ENCODE measurements at regions not wholly inside any gene's neighbourhood (a gene's known extent, or its start where the extent isn't known, plus 50 kb on each side); places are given as distances from the start of the nearest gene placed in this dataset.

GRCh38 chrX:45632506-45632905 is 431.8 kb upstream of the DIPK2B start:
- CTCF ChIA-PET, result no interaction called here

More at GRCh38 chrX:45632506-45632905, 431.8 kb upstream of the DIPK2B start:
- Histone ChIP-seq H3K4me1 (ENCODE audit: control insufficient read depth, extremely low read depth, insufficient read depth, low read length) (no peaks in the 10 kb centered on the region), H3K9me3 (replicated peaks; ENCODE audit: control insufficient read depth, insufficient read depth, low read length) (no peaks in the 10 kb centered on the region), H3K9ac (replicated peaks; ENCODE audit: extremely low read depth, insufficient read depth, low read length) (no peak overlapping the region), H3K36me3 (ENCODE audit: control insufficient read depth in 2 of 2, extremely low read depth in 1 of 2, insufficient read depth in 2 of 2, low read length in 2 of 2) (no peaks in the 10 kb centered on the region), H3K9me1 (replicated peaks; ENCODE audit: control insufficient read depth, extremely low read depth, insufficient read depth, low read length) (no peaks in the 10 kb centered on the region), H2AFZ (ENCODE audit: low read depth, low read length) (no peak overlapping the region), H3K79me2 (ENCODE audit: control insufficient read depth, insufficient read depth, low read length) (no peaks in the 10 kb centered on the region), H3K27me3 (ENCODE audit: control insufficient read depth in 2 of 2, insufficient read depth in 2 of 2, low read length in 2 of 2) (no peaks in the 10 kb centered on the region), H3K27ac (ENCODE audit: insufficient read depth, low read depth, low read length) (no peak overlapping the region), H3K4me2 (ENCODE audit: insufficient read depth, low read length) (no peak overlapping the region), H4K20me1 (replicated peaks; ENCODE audit: control insufficient read depth, extremely low read depth, insufficient read depth, low read length) (no peaks in the 10 kb centered on the region), H3K4me3 (replicated peaks in 1 of 3; ENCODE audit: insufficient read depth in 1 of 3, low read depth in 1 of 3, low read length in 3 of 3) (no peak overlapping the region)
- dilution Hi-C loops (cut with MboI; ENCODE audit: extremely low pct_ligation_motif_present, low sequenced_read_pairs) (no loop called here), intact Hi-C loops (cut with micrococcal nuclease) (no loop called here)
- DNase-seq (ENCODE audit: low read depth, low spot score) (no peak), FAIRE-seq (no peak)
- POLR2A ChIA-PET, result no interaction called here
- BruUV-seq (replicated peaks), result no TSS peak
- TF ChIP-seq MYC (IDR thresholded peaks at IDR 0.05; ENCODE audit: low read depth, low read length) (no peak), EZH2 (IDR thresholded peaks at IDR 0.05; ENCODE audit: borderline replicate concordance, low read depth, low read length, severe bottlenecking) (no peak), POLR2A (IDR thresholded peaks at IDR 0.05; ENCODE audit: low read depth, low read length) (no peak), GATA2 (IDR thresholded peaks at IDR 0.05; ENCODE audit: insufficient read depth, insufficient read length, low read depth, low read length) (no peak), POLR2AphosphoS5 (IDR thresholded peaks at IDR 0.05; ENCODE audit: insufficient read depth, low read depth, low read length) (no peak), MAX (IDR thresholded peaks at IDR 0.05; ENCODE audit: insufficient read depth, insufficient read length) (no peak), JUN (IDR thresholded peaks at IDR 0.05; ENCODE audit: borderline replicate concordance, insufficient read depth, insufficient read length, low read depth) (no peak), CTCF (IDR thresholded peaks at IDR 0.05; ENCODE audit: extremely low read depth in 1 of 2, insufficient read depth in 1 of 2, low read depth in 1 of 2, low read length in 2 of 2) (no peak), FOS (IDR thresholded peaks at IDR 0.05; ENCODE audit: borderline replicate concordance, insufficient read depth, low read length) (no peak)
